ENCODE measurements at regions not wholly inside any gene's neighbourhood (a gene's known extent, or its start where the extent isn't known, plus 50 kb on each side); places are given as distances from the start of the nearest gene placed in this dataset.
A peak's percentile ranks its signal among the peaks of the same experiment; 100 is the strongest.
"Not testable (repeated sequence)": the region's sequence is repeated elsewhere in the genome, so short reads cannot be mapped to it uniquely, and the experiment has no call there.

DNA sequence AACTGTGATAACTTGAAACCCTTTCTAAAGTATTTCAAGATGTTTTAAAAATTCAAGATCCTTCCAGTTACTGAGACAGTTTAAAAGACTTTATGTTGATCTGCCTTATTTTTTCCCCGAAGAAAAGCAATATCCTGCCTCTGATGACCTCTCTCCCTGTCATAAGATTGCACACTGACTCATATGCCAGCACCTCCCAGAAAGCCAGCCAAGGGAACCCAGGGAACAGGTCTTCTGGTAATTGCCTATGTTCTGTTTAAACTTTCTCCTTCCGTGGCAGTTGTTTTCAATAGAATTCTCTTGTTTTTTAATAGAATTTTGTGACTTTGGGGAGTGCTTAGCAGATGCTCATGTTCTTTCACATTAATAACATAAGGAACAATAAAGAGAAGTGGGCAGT, 300.2 kb upstream of the PRKD1 start:
- no peak for DNase-seq

DNA sequence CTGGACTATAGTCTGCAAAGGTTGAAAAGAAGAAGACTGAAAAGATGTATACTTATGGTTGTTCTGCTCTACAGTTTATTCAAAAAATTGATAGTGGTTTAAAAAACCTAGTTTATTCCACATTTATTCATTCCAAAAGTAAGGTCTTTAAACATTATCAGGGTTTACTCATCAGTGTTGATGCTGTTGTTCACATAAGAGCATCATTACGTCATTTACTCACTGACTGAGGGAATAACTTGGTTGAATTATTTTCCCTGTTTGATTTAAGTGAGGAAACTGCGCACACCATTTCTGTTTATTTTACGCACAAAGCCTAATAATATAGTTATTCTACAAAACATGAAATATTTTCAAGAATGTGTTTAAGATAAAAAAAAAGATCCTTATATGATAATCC, 303.1 kb upstream of the PRKD1 start:
- no peak for DNase-seq

DNA sequence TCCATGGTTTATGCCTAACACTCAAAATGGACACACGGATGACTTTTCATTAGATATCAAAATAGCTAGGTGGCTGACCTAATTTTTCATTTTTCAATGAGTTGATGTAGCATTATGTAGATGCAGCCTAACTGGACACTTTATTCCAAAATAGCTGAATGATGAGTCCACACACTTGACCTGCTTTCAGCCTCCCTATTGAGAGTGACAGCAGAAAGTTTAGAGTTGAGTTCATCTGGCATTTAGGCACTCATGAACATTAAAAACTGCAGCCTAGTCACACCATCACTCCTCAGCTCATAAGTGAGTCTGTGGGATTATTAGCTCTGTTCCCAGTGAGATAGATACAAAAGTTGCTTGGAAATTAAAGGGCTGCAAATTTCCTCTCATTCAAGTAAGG, 307.3 kb upstream of the PRKD1 start:
- DNase-seq: no peak

DNA sequence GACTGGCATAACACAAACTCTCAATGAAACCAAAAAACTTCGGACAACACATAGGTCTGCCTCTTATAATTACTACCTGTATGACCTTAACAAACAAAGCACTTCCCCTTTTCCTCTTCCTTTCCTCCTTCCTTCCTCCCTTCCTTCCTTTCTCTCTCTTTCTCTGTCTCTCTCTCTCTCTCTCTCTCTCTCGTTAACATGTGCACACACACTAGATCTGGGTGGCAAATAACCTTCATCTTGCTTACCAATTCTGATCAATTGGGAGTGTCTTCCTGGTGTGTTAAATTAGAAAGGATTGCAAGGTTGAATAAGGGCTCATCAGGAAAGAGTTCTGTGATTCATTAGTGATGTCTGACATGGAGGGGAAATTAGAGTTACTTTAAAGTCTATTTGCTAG, 307.8 kb upstream of the PRKD1 start:
- no peak for DNase-seq

DNA sequence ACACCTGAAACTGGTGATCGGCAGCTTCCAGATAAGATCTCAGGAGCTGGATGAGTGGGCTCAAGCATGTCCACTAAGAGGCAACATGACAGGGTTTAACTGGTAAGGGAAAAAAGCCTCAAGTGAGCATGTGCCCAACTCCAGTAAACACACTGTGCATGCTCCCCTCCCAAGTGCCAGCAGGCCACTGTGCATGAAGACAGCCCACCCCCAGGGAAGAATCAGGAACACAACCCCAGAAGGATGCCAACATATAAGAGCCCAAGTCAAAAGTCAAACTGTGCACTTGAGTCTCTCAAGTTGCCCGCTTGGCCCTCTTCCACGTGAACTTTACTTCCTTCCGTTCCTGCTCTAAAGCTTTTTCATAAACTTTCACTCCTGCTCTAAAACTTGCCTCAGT, 311.3 kb upstream of the PRKD1 start:
- no peak for DNase-seq

DNA sequence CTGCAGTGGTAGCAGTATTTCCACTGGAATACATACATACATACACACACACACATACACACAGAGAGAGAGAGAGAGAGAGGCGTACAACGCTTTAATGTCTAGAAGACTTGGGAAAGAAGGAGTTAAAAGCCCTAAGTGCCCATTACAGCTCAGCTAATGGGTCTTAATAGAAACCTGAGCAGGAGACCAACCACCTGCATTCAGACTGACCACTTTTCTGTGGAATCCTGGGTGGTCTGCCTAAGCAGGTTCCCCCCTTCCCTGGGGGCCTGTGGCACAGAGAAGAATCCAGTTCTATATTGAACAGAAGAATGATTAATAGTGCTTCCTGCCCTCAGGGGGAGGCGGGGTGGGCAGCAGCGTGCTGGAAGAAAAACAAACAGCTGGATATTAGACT, 312.4 kb upstream of the PRKD1 start:
- DNase-seq: no peak

DNA sequence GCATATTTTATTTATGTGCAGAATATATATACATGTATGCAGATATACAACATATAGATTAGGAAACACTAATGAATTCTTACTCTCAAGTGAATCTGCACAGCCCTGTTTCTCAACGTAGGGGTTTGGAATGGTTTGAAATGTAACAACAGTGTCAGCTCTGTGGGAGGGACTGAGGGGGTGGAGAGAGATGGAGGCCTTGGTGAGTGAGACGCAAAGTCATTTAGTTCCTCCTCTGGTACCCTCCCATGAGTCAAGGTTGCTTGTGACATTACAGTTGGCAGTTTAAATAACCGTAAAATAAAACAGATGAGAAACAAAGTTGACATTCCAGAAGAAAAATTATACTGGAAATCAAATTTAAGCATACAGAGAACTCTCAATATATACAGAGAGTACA, 313.0 kb upstream of the PRKD1 start:
- no peak for DNase-seq

DNA sequence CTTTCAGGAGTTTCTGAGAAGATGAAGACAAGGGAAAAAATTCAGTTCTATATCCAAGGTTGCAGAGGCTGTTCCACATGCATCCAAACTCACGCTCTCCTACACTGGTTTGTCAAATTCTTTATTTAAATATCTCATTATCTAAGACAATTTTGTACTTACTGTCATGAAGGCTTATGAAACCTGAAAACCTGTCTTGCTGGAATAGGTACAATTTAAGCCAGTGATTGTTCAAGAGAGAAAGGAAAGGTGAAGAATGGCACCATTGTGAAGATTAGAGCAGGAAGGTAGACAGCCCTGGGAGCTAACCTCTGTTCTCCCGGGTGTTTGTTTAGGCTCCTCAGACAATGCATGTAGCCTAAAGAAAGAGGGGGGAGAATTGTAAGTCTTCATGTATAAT, 315.1 kb upstream of the PRKD1 start:
- no peak for DNase-seq

DNA sequence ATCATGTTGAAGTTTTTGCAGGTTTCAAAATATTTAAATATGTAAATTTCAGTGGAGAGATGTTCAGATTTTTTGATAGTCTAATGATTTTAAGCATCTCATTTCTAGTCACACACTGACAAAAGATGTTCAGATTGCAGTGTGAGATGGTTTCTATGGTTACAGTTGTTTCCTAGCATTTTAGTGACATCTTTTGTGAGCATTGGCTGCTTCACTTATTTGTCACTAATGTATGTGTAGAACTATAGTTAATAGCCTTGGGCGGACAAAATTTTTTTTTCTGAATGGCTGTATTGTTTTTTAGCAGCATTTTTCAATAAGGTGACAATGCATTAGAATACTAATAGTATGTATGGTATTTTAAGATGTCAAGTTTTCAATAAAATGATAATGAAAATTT, 315.6 kb upstream of the PRKD1 start:
- DNase-seq: no peak

DNA sequence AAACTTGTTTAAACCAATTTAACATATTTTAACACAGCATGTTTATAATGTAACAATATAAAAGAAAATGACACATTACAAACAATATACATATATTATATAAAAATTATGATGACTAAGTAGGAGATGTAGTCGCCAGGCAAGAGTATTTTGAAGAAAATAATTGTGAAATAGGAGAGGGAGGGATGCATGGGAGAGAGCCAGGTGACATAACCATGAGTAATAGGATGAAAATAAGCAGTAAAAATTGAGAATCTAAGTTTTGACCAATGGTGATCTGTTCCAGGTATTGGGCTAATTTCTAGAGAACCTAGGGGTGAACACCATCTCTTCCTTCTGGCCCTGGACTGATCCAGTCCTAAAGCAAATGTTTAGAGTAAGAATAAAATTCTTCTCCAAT, 315.2 kb upstream of the G2E3 start:
- no peak for DNase-seq

DNA sequence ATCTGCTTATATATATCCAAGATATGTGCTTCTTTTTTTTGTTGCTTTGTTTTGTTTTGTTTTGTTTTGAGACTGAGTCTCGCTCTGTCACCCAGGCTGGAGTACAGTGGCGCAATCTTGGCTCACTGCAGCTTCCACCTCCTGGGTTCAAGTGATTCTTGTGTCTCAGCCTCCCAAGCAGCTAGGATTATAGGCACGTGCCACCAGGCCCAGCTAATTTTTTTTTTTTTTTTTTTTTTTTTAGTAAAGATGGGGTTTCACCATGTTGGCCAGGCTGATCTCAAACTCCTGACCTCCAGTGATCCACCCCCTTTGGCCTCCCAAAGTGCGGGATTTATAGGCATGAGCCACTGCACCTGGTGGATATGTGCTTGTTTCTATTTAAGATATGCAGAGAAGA, 314.6 kb upstream of the G2E3 start:
- DNase-seq: not testable (repeated sequence)

DNA sequence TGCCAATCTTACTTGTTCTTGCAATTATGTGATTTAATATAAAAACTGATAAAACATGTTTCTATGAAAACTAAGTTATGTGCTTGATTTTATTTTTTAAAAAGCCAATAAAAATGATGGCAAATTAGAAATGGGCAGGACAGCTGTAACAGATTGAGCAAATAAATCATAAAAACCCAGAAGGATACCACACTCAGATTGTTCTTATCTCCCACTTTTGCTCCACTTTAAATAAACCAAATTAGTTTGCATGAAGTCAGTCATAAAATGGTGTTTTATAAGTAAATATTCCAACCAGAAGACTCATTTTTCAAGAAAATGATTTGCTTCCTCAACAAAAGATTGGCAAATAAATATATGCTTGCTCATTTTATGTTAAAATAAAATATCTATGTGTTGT, 307.9 kb upstream of the G2E3 start:
- DNase-seq: no peak

DNA sequence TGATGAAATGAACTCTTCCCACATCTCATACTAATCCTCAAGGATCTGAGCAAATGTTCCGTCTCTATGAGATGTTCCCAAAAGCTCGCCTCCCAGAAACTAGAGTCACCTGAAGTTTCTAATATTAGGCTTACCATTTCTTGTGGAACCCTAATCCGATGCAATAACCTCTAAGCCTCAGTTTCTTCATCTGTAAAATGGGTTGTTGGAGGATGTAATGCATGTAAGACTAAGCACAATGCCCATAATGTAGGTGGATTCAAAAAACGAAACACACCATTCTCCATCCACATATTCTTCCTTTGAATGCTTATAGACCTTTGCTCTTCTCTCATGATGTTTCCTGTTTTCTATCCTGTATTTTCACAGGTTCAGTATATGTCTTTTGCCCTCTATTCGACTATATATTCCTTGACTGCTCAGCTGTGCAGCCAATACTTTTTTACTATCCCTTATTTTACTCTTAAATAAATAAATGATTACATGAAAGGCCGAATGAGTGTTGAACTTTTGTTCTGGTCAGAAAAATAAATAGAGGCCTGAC, 307.3 kb upstream of the G2E3 start:
- DNase-seq: no peak

DNA sequence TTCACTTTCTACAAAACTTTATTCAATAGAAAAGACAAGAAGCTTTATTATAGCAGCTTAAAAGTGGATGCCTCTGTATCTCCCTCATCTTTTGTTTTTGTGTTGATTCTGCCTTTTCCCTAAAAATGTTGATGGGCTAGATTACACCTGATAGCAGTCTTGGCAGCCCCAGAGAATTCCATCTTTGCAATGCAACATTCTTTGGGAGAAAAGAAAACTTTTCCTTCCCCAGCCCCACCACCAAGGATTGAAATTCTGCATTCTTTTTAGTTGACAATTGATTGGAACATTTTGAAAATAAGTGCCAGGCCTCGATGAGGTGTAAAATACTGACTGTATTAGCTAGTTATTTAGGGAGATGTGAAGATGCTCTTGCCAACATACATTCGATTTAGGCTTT, 306.8 kb upstream of the G2E3 start:
- DNase-seq: no peak

DNA sequence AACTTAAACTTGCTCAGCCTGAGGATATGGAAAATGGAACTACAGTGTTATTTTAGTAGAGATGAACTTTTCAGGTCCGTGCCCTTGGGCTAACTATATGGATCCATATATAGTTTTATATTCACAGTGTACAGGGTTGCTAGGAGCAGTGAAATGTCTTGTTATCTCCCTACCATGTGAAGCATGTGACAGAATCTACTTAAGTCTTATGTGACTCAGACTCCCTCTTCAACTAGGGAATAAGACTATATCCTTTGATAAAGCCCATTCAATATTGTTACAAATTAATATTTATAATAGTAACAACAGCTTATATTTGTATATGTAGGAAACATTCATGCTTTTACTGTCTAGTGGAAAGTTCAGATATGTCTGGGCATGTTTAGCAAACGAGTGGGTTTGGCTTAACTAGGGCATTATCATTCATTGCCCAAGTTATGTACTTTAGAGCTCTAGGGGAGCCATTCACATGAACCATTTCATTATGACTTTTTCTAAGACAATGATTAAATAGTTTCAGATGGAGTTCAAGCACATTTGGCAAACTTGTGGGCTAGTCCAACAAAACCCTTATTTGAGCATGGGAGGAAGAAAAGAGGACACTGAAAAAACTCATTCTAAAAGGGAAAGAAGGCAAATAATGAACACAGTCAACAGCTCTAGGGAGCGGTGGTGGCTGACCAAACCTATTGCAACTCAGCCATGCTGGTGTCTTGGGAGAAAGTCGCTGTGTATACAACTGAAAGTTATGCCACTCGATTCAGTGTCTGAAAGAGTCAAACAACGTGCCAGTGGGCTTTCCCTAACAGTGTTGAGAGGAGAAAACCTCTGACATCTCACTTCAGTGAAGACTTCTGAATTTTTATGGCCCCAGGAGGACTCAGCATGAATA, 305.9 kb upstream of the G2E3 start:
- no peak for DNase-seq

DNA sequence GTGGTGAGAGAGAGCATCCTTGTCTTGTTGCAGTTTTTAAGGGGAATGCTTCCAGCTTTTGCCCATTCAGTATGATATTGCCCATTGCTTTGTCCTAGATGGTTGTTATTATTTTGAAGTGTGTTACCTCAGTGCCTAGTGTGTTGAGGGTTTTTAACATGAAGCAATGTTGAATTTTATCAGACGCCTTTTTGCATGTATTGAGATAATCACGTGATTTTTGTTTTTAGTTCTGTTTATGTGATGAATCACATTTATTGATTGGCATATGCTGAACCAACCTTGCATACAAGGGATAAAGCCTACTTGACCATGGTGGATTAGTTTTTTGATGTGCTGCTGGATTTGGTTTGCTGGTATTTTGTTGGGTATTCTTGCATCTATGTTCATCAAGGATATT, 302.3 kb upstream of the G2E3 start:
- no peak for DNase-seq

DNA sequence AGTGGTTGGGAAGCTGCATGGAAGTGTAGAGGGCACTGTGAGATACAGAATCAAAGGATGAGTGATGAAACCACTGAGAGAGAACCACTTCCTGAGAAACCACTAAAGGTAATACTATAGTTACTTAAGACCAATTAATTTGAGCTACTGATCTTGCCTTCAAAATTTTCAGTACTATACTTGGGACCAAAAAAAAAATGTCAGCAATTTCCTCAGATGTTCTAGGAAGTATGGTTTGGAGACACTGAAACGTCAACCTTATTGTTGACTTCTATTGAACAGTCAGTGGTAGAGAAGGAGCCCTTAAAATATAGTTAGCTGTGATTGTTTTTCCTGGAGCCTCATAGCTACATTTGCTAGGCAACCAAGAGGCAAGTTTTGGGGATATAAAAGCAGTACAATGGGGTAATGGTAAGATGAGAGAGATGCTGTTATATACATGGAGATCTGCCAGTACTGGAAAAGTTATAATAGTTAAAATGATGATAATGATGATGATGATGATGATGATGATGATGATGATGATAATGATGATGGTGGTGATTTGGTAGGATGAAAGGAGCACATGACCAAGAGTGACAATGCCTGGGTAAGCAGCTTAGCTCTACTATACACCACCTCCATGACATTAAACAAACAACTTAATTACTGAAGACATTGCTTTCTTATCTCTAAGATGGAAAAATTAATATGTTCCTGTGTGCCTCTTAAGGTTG, 300.9 kb upstream of the G2E3 start:
- no peak for DNase-seq

DNA sequence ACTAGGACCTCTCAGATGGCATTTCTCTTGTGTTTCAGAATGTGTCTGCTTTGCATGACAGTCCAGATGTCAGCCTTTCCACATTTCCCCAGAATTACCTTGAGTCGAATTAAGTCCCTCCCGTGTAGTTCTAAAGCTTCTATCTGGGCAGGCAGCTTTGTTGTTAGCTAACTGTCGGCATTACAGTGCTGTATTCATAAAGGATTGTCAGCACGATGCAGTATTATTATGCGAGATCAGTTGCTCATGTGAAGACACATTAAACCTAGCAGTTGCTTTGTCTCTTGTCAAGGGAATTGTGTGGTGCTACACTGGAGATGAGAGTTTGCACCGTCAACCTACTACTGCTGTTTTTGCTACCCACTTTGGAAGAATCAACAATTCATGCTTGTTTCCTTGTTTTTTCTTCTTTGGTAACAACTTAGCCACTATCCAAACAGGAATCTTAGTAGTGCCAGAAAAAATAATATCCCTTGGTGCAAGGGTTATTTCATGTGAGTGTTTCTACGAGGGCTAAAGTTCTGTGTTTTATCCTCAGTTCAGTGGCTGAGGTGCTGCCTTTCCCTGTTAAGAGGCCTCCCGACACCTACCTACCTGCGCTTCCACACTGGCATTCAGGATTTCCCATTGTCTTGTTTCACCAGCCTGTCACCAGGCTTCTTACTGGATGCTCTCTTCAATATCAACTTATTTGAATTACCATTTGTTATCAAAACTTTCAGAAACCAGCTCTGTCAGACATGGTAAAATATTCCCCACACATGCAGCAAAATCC, 297.9 kb upstream of the G2E3 start:
- DNase-seq: no peak

DNA sequence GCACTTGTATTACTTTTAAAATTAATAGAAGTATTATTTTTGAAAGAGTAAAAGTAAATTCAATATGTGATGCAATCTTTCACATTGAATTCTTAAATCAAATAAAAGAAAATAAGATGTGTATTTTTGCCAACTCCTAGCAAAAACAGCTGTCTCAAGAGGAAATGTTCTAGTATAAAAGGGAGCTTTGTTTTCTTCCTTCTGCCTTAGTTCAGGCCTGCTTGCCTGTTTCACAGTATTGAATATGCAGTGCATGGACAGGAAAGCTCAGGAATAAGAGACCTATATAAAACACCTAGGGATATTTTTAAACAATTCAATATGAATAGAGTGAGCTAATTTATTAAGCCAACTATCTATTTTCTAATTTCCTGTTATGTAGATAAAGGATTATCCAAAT, 294.8 kb upstream of the G2E3 start:
- DNase-seq: no peak

DNA sequence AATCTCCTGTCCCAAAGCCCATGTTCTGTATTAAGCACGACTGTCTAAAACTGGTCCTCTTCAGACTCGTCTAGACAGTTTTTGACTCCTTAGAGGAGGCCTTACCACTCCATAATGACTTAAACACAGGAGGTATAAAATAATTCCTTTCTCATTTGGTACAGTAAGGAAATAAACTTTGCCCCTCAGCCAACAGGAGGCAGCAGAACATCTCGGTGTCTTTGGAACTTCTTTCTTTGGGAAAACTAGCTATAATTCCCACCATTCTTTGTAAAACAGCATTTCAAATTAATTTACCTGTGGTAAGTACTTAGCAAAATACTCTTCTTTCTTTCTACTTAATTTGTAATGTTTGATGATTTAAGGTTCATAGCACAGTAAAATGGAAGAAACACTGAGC, 292.7 kb upstream of the G2E3 start:
- no peak for DNase-seq

DNA sequence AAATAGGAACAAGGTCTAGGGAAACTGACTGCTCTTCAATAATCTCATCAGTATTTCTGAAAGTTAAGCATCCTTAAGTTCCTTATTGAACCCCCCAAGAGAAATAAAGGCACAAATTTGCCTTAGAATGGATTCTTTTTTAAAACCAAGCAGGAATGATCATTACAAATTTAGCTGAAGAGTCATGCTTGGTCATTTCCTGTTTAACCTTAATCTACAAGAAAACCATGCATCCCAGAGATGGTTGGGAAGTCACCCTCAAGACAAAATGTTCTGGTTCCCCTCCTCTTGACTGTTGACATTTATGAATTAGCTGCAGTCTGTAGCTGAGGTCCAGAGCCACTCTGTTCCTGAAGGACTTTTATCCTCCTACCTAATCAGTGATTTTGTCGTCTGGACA, 291.8 kb upstream of the G2E3 start:
- DNase-seq: no peak

DNA sequence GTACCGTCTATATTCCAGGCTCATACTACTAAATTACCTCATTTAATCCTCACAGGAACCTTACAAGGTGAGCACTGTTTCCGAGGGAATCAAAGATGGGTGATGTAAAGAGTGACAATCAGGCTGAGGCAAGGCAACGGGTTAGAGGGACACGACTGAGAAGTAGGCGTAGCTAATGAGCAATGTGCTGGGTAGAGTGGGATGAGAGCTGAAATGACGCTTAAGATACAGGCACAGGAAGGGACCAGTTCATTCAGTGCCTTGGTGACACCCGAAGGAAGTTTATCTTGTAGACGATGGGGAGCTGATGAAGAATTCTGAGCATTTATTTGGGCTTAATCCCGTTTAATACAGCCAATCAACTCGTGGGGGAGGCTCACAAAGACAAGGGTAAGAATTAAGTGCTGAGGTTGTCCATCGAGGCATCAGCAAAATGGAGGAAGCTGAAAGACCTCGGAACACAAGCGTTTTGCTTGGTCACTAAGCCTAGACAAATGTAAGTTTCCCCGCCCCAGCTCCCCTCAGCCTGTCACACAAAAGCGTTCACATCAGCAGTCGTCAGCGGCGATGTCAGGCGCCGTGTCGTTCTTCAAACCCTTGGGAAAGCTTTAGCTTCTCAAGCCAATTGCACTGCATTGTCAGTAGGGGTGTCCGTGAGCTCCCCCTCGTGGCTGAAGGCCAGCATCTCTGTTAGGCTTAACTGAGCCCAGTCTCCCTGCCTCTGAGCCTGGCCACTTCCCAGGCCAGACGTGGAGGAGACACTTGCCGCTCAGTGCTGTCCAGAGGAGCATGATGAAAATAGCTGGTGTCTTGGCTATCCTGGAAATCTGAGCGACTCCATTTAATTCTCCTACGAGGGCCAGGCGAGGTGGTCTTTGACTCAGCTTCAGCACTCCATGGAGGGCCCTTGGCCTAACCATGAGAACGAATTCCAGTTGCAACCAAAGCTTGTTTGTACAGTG, 288.5 kb upstream of the G2E3 start:
- peak; percentile 50 for DNase-seq

Data from stimulated activated CD4-positive, alpha-beta T cell treated with anti-CD3 and anti-CD28 coated beads, Interleukin-4, amount 100 ng/mL, for 24 hours (primary cell).